ENCODE measurements at regions not wholly inside any gene's neighbourhood (a gene's known extent, or its start where the extent isn't known, plus 50 kb on each side); places are given as distances from the start of the nearest gene placed in this dataset.
"Not testable (repeated sequence)": the region's sequence is repeated elsewhere in the genome, so short reads cannot be mapped to it uniquely, and the experiment has no call there.

- H3K36me3 ChIP-seq: no peaks in the 10 kb centered on the region
- H3K27ac ChIP-seq: no peak overlapping the region
- intact Hi-C loops (cut with DNase I): no loop called here
- no peaks in the 10 kb centered on the region for H3K9me3 ChIP-seq
- no peaks in the 10 kb centered on the region for H3K27me3 ChIP-seq
- no peak for DNase-seq (ENCODE audit: low spot score in 2 of 2)
- H3K4me3 ChIP-seq: no peak overlapping the region
- TF ChIP-seq CTCF (IDR thresholded peaks at IDR 0.05): no peak
- no peaks in the 10 kb centered on the region for H3K4me1 ChIP-seq
These were observed 490.4 kb upstream of the ZFP42 start for GRCh38 chr4:187504974-187505797.

- H3K36me3 ChIP-seq; H3K9me3 ChIP-seq; H3K4me3 ChIP-seq; H3K4me1 ChIP-seq; H3K27me3 ChIP-seq; H3K27ac ChIP-seq; intact Hi-C loops (cut with DNase I); DNase-seq (ENCODE audit: low spot score in 2 of 2): not testable (repeated sequence)
These were observed 489.8 kb upstream of the ZFP42 start for GRCh38 chr4:187505798-187506141.

- no peak for DNase-seq (ENCODE audit: low spot score in 2 of 2)
- intact Hi-C loops (cut with DNase I): no loop called here
- Histone ChIP-seq H3K36me3 (no peaks in the 10 kb centered on the region), H3K4me3 (no peak overlapping the region), H3K9me3 (no peaks in the 10 kb centered on the region), H3K27me3 (no peaks in the 10 kb centered on the region), H3K27ac (no peak overlapping the region), H3K4me1 (no peaks in the 10 kb centered on the region)
- no peak for TF ChIP-seq CTCF (IDR thresholded peaks at IDR 0.05)
These were observed 479.3 kb upstream of the ZFP42 start for GRCh38 chr4:187516224-187516623.

DNA sequence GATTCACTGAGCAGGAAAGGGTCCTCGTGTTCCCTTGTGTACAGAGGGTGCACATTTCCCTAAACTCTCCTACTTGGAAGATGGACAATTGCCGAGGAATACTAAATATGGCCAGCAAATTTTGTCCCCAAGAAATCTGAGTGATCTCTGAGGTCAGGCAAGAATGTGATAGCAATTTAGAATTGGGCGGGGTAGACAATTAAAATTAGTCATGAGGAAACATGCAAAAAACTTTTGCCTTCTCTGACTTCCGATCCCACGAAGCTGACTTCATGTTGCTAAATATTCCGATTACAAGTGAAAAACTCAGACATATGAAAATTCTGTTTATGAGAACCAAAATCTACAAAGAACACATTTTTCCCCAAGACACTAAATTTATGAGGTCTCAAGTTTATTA is 453.9 kb upstream of the ZFP42 start:
- Histone ChIP-seq H3K36me3 (no peaks in the 10 kb centered on the region), H3K27ac (no peak overlapping the region), H3K9me3 (no peaks in the 10 kb centered on the region), H3K4me1 (no peaks in the 10 kb centered on the region), H3K27me3 (no peaks in the 10 kb centered on the region), H3K4me3 (no peak overlapping the region)
- DNase-seq (ENCODE audit: low spot score in 2 of 2): no peak
- TF ChIP-seq CTCF (IDR thresholded peaks at IDR 0.05): no peak
- intact Hi-C loops (cut with DNase I): no loop called here

GRCh38 chr4:187544461-187545053 is 451.0 kb upstream of the ZFP42 start:
- H3K4me3 ChIP-seq: no peak overlapping the region
- H3K27me3 ChIP-seq: no peaks in the 10 kb centered on the region
- no peak for TF ChIP-seq CTCF (IDR thresholded peaks at IDR 0.05)
- H3K36me3 ChIP-seq: no peaks in the 10 kb centered on the region
- DNase-seq (ENCODE audit: low spot score in 2 of 2): no peak
- H3K27ac ChIP-seq: no peak overlapping the region
- intact Hi-C loops (cut with DNase I): no loop called here
- no peaks in the 10 kb centered on the region for H3K4me1 ChIP-seq
- no peaks in the 10 kb centered on the region for H3K9me3 ChIP-seq

GRCh38 chr4:187547316-187547715 is 448.3 kb upstream of the ZFP42 start:
- peak overlapping the region in 1 of 2 donors; percentile 43 for H3K4me3 ChIP-seq
- H3K4me1 ChIP-seq: no peaks in the 10 kb centered on the region
- no peak for TF ChIP-seq CTCF (IDR thresholded peaks at IDR 0.05)
- no peaks in the 10 kb centered on the region for H3K36me3 ChIP-seq
- no peaks in the 10 kb centered on the region for H3K9me3 ChIP-seq
- H3K27ac ChIP-seq: no peak overlapping the region
- no peak for DNase-seq (ENCODE audit: low spot score in 2 of 2)
- intact Hi-C loops (cut with DNase I): no loop called here
- H3K27me3 ChIP-seq: no peaks in the 10 kb centered on the region

Data from ascending aorta (tissue), 2 donors.